ENCODE measurements at regions not wholly inside any gene's neighbourhood (a gene's known extent, or its start where the extent isn't known, plus 50 kb on each side); places are given as distances from the start of the nearest gene placed in this dataset.

DNA sequence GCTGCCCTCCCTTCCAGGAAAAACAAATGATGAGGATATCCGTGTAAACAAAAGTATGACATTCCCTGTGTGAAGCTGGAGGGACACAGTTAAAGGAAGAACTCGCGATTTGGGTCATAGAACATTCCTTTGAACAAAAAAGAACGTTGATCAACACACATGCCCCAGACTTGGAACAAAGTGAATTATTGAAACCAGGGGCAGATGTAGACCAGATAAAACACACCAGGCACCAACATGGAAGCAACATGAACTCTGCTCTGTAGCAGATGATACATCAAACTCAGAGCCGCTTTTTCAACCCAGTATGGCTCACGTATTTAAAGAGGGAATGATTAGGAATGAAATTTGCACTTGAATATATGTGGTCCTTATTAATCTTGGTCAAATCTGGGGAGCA lies 206.5 kb downstream of the TMEM182 start:
- no peak for DNase-seq

GRCh38 chr2:102971701-102972100 lies 209.9 kb downstream of the TMEM182 start:
- no peak for DNase-seq

- no peak for DNase-seq
These were observed 214.5 kb downstream of the TMEM182 start for GRCh38 chr2:102975996-102976975.

- no peak for DNase-seq
These were observed 215.7 kb downstream of the TMEM182 start for GRCh38 chr2:102977426-102978090.

- no peak for DNase-seq
These were observed 216.3 kb downstream of the TMEM182 start for GRCh38 chr2:102978091-102978490.

DNA sequence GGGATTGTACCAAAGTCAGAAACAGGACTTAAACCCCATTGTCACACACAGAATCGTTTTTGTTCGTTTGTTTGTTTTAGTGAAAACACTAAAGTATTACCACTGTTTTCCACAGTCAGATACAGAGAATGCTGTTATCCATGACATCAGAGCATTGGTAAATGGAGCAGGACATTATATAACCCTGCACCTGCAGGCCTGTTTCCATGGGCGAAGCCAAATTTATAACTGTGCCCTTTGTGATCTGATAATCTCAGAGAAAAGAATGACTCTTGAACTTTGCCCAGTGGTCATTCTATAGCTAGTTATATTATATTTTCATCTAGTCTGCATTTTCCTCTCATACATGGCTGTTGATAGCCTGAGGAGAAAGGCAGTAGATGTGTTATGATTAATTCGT lies 217.6 kb downstream of the TMEM182 start:
- no peak for DNase-seq

- no peak for DNase-seq
These were observed 222.0 kb downstream of the TMEM182 start for GRCh38 chr2:102983786-102984185.

- no peak for DNase-seq
These were observed 225.1 kb downstream of the TMEM182 start for GRCh38 chr2:102986826-102987490.

GRCh38 chr2:102992607-102993006 lies 230.8 kb downstream of the TMEM182 start:
- DNase-seq: no peak

- no peak for DNase-seq
These were observed 238.1 kb downstream of the TMEM182 start for GRCh38 chr2:102999958-103000357.

GRCh38 chr2:103002954-103003353 lies 241.1 kb downstream of the TMEM182 start:
- DNase-seq: no peak

DNA sequence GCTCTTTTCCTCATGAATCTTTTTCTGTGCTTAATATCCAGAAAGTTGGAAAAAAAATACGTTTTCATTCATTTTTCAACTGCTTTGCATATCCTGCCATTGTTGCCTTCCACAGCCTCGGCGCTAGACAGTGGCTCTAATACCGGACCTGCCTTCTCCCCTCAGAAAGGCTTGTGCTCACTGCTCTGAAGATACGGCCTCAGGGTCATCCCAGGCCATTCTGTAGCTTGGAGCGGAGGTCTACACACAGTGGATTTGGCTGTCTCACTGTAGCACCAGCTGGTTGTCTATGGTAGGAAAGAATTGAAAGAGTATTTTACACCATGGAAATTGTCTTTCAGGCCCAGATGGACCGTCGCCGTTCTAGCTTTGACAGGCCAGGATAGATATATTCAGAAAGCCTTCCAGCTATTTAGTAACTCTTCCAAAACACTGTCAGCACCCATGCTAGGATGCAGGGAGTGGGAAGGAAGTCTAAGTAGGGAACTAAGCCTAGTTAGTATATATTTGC lies 242.0 kb downstream of the TMEM182 start:
- DNase-seq: no peak

DNA sequence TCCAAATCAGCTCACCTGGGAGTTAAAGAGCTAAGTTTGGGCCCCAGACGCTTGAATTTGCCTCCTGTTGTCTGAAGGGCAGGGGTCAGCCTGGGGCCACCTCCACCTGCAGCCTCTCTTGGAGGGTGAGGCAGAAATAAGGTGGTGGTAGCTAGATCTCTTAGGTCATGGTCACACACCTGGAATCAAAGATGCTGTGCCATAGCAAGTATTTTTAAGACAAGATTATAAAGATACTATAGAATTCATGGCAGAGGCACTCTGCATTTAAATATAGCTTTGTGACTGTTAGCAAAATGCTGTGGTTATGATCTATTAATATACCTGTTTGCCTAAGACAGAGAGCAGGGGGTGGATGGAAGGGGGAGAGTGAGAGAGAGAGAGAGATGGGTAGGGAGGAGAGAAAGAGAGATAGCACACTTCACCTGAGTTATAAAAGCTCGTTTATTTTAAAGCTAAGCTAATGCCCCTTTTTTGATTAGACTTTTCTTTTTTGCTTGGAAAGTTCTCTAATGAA lies 242.7 kb downstream of the TMEM182 start:
- no peak for DNase-seq

DNA sequence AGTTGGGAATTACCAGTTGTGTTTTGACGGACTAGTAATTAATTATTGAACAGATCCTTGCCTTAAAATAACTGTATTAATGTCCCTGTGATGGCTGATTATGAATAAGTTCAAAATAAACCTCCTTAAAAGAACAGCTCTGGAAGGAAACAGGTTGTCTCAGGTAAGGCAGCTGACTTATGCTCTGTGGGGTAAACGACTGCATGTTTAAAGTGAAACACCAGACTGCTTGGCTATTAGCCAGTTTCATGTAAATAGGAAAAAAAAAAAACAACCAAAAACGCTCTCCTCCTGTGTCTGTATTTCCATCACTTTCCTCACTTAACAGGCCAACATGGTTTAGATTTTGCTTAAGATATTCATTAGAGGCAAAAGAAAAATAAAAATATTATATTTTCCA lies 243.6 kb downstream of the TMEM182 start:
- DNase-seq: no peak

DNA sequence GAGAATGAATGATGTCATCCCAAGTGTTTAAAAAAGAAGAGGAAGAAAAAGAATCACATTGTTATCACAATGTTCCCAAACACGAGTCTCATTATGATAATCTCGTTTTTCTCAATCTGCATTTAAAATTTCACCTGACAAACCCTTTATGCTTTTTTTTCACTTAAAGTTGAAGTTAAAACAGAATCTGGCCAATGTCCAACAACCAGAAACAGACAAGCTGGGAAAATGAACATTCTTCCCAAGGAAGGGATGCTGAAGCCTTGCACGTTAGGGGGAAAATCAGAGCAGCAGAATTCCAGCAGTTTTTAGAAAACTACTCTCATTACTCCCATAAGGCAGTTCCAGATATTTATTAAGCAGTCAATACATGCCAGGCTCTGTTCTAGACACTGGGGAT lies 245.3 kb downstream of the TMEM182 start:
- no peak for DNase-seq

DNA sequence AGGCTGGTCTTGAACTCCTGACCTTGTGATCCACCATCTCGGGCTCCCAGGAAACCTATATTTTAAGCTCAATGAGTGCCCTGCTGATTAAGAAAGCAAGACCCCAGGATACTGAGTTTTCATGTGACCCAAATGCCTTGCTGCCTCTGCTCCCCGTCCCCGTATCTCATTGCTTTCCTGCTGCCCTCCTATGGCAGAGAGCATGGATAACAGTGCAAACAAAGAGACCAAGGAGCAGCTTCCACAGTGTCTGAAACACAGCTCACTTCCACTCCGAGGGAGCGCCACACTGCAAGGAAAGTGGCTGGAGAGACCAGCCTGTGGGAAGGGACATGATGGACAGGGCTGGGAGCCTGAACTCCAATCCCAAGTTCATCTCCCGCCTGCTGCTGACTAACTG lies 246.8 kb downstream of the TMEM182 start:
- DNase-seq: no peak

GRCh38 chr2:103009871-103010270 lies 248.0 kb downstream of the TMEM182 start:
- no peak for DNase-seq

GRCh38 chr2:103010306-103010705 lies 248.5 kb downstream of the TMEM182 start:
- DNase-seq: no peak

DNA sequence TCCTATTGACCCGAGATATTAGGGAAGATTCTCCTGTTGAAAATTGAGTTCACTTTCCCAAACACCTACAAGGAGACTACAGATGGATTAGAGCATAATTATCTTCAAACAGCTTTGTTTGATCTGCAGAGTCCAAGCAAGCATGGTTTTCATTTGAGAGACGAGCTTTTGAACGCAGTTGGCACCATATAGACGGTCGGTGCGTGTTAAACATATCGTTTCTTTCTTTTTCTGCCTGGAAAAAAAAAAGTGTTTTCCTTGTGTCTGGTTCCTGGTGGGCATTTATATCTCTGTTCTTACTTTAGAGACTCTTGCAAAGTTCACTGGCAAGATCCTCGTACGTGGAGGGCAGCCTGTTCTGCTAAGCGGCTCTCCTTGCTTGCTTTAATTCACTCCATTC lies 248.9 kb downstream of the TMEM182 start:
- DNase-seq: no peak

GRCh38 chr2:103012590-103012989 lies 250.8 kb downstream of the TMEM182 start:
- no peak for DNase-seq

GRCh38 chr2:103025056-103025455 lies 263.2 kb downstream of the TMEM182 start:
- DNase-seq: no peak

DNA sequence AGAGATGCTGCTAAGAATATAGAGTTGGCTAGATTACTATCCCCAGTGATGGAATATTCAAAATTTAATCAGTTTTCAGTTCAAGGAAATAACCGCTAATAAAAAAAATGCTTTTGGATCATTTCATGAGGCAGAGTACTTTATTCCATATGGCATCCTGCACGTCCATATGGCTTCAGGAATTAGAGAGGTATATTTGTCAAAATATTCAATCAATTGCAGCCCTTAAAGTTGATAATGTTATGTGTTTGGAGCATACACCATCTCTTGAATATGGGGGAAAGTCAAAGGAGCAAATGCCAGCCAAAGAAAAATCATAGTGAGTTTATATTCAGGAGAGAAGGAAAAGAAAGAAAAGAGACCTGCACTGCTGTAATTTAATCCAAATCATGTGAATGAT lies 266.4 kb downstream of the TMEM182 start:
- no peak for DNase-seq
